Muscle of leg (tissue), 3 donors: ENCODE measurements at regions not wholly inside any gene's neighbourhood (a gene's known extent, or its start where the extent isn't known, plus 50 kb on each side); places are given as distances from the start of the nearest gene placed in this dataset.

Experiments used
- DNase-seq: peaks from one replicate; pipeline ENCODE4 v3.0.0; 2013
- H3K27ac ChIP-seq: one replicate; pipeline ENCODE4 v1.5.1; 2013; ENCODE audit warnings: mild to moderate bottlenecking, low read length, control low read depth
- H3K27me3 ChIP-seq: one replicate; pipeline ENCODE4 v1.6.1; 2013; ENCODE audit warnings: low read length; ENCODE audit not compliant: control insufficient read depth, insufficient read depth
- H3K36me3 ChIP-seq: one replicate; pipeline ENCODE4 v1.6.1; 2013; ENCODE audit warnings: low read length; ENCODE audit not compliant: control insufficient read depth, insufficient read depth
- H3K4me1 ChIP-seq: one replicate; pipeline ENCODE4 v1.6.1; 2013; ENCODE audit warnings: low read length; ENCODE audit not compliant: control insufficient read depth, insufficient read depth
- H3K4me3 ChIP-seq: one replicate; pipeline ENCODE4 v1.5.1; 2013; ENCODE audit warnings: low read length, control low read depth
- H3K9me3 ChIP-seq: replicated peaks from 2 replicates; pipeline ENCODE4 v1.6.1; 2013; ENCODE audit warnings: low read depth, low read length; ENCODE audit not compliant: control insufficient read depth
- WGBS: methylation state at CpG from one replicate; pipeline ENCODE4 v1.1.5; 2013; ENCODE audit warnings: missing lambda C conversion rate; ENCODE audit not compliant: insufficient coverage; 5-methylcytosine and 5-hydroxymethylcytosine counted together

- Histone ChIP-seq H3K9me3 (no peaks in the 10 kb centered on the region), H3K27me3 (no peaks in the 10 kb centered on the region)
- DNase-seq = no peak
These were observed 744.1 kb downstream of the STIM2 start for GRCh38 chr4:27604692-27605091.

DNA sequence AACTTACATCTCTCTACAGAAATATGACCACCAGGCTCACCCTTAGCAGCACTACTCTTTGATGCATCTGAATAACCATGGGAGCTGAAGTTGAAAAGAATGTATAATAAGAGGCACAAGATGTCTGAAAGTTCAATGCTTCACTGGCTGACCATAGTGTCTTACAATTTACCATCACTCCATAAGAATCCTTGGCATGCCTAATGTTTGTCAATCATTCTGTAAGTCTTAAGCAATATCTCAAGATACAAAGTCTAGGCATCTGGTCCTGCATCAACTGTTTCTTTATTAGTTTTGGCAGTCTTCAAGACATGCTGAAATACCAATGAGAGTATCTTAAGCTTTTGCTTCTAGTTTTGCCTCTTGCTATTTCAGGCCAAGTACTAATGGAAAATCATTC lies 755.5 kb downstream of the STIM2 start:
- H3K27ac ChIP-seq = no peak overlapping the region
- H3K4me3 ChIP-seq = no peak overlapping the region
- no peaks in the 10 kb centered on the region for H3K27me3 ChIP-seq
- H3K9me3 ChIP-seq = no peaks in the 10 kb centered on the region
- no peaks in the 10 kb centered on the region for H3K36me3 ChIP-seq
- no peaks in the 10 kb centered on the region for H3K4me1 ChIP-seq
- no peak for DNase-seq

More at GRCh38 chr4:27604692-27605091, 744.1 kb downstream of the STIM2 start:
- Histone ChIP-seq H3K4me1 (no peaks in the 10 kb centered on the region), H3K27ac (no peak overlapping the region), H3K4me3 (no peak overlapping the region), H3K36me3 (no peaks in the 10 kb centered on the region)
- no CpG with 5 or more reads among the region's 3 CpGs for WGBS

- Histone ChIP-seq H3K9me3 (no peaks in the 10 kb centered on the region), H3K36me3 (no peaks in the 10 kb centered on the region), H3K27me3 (no peaks in the 10 kb centered on the region), H3K4me3 (no peak overlapping the region), H3K4me1 (no peaks in the 10 kb centered on the region), H3K27ac (no peak overlapping the region)
- no peak for DNase-seq
These were observed 758.8 kb downstream of the STIM2 start for GRCh38 chr4:27619435-27619834.

GRCh38 chr4:27620886-27621285 lies 760.2 kb downstream of the STIM2 start:
- Histone ChIP-seq H3K4me1 (no peaks in the 10 kb centered on the region), H3K4me3 (no peak overlapping the region), H3K27ac (no peak overlapping the region), H3K27me3 (no peaks in the 10 kb centered on the region), H3K36me3 (no peaks in the 10 kb centered on the region), H3K9me3 (no peaks in the 10 kb centered on the region)
- DNase-seq = no peak

DNA sequence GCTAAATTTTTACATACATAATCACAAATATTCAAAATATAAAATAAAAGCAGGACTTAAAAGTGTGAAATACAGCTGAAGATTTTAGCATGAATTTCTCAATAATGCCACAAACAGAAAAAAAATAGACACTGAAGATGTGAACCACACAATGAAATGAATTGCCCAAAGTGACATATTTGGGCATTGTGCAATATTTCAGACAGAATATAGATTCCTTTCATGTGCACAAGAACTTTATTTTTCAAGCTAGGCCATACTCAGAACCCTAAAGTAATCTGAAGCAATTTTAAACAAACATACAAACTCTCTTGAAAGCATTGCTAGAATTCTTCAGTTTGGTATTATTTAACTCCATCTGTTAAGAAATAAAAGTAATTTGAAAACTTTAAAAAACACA lies 764.1 kb downstream of the STIM2 start:
- Histone ChIP-seq H3K9me3 (no peaks in the 10 kb centered on the region), H3K27ac (no peak overlapping the region), H3K27me3 (no peaks in the 10 kb centered on the region), H3K36me3 (no peaks in the 10 kb centered on the region), H3K4me1 (no peaks in the 10 kb centered on the region), H3K4me3 (no peak overlapping the region)
- no peak for DNase-seq

DNA sequence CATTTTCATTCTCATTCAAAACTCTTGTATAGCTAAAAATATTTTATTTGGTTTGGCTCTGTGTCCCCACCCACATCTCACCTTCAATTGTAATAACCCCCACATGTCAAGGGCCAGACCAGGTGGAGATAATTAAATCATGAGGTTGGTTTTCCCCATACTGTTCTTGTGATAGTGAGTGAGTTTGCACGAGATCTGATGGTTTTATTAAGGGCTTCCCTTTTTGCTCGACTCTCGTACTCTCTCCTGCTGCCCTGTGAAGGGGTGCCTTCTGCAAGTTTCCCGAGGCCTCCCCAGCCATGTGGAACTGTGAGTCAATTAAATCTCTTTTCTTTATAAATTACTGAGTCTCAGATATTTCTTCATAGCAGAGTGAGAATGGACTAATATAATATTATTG lies 768.0 kb downstream of the STIM2 start:
- H3K4me3 ChIP-seq = no peak overlapping the region
- no peaks in the 10 kb centered on the region for H3K4me1 ChIP-seq
- no peaks in the 10 kb centered on the region for H3K9me3 ChIP-seq
- no CpG with 5 or more reads among the region's 4 CpGs for WGBS
- H3K36me3 ChIP-seq = no peaks in the 10 kb centered on the region
- no peaks in the 10 kb centered on the region for H3K27me3 ChIP-seq
- DNase-seq = no peak
- no peak overlapping the region for H3K27ac ChIP-seq

DNA sequence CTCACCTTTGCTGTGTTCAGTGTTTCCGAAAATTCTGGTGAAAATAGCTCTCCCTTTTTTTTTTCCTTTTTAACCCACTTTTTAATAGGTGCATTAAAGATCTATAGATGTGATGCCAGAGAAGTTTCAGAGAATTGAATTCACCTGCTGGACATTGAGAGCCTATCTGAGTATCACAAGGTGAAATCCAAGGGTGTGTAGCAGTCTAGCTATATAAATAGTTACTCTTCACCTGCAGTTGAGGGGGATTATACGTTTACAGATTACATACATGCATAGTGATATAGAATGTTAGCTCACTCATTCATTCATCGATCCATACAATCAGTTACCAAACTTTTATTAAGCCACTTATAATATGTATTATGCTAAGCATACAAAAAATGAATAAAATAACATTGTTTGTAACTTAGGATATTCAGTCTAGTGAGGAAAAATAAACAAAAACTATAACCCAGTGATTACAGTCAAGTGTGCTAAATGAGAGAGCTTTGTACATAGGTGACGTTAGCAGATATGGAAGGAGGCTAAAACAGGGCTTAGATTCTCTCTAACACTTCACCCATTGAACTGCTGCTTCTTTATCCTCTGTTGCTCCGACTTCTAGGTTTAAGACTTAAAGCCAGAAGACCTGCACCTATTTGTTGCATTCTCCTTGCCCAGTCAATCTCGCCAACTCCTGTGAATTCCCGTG lies 769.0 kb downstream of the STIM2 start:
- Histone ChIP-seq H3K27ac (no peak overlapping the region), H3K9me3 (no peaks in the 10 kb centered on the region), H3K36me3 (no peaks in the 10 kb centered on the region), H3K4me1 (no peaks in the 10 kb centered on the region), H3K4me3 (no peak overlapping the region), H3K27me3 (no peaks in the 10 kb centered on the region)
- 100% methylated on average over 1 of the region's 7 CpGs for WGBS
- DNase-seq = no peak

GRCh38 chr4:27635936-27636913 lies 775.6 kb downstream of the STIM2 start:
- H3K9me3 ChIP-seq = no peaks in the 10 kb centered on the region
- WGBS = no CpG with 5 or more reads among the region's 6 CpGs
- H3K4me1 ChIP-seq = no peaks in the 10 kb centered on the region
- H3K27ac ChIP-seq = no peak overlapping the region
- no peaks in the 10 kb centered on the region for H3K36me3 ChIP-seq
- H3K4me3 ChIP-seq = no peak overlapping the region
- DNase-seq = no peak
- H3K27me3 ChIP-seq = no peaks in the 10 kb centered on the region

DNA sequence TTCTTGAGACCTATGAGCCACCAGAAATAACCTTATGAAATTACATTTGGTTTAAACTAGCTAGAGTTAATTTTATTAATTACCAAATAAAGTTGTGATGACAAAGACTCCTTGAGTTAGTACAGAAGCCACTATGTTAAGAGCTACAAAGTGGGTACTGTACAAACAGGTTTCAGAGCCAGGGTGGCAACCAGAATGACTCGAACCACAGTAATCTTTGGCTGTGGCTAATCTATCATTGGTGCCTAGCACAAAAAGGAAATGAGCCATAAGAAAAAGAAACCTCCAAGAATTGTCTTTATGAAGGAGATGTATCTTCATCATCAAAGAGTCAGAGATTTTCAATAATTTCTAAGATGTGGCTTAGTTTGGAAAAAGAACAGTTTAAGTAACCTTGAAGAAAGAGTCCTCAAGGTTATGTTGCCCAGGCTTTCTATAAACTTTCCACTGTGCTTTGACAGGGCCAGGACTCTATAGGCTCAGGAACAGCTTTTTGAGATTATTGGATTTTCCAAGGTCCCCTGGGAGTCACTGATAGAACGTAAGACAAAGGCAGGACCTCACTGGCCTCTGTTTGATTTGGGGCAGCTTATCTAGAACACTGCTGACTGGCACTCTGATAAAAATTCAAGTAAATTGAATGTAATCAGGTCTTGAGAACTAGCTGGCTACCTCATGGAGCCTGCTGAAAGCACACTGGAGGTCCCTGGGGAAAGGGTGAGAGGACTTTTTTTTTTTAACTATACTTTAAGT lies 777.7 kb downstream of the STIM2 start:
- Histone ChIP-seq H3K4me1 (no peaks in the 10 kb centered on the region), H3K4me3 (no peak overlapping the region), H3K27me3 (no peaks in the 10 kb centered on the region), H3K9me3 (no peaks in the 10 kb centered on the region), H3K36me3 (no peaks in the 10 kb centered on the region), H3K27ac (no peak overlapping the region)
- 40% methylated on average over 1 of the region's 2 CpGs for WGBS
- no peak for DNase-seq

GRCh38 chr4:27643101-27643500 lies 782.5 kb downstream of the STIM2 start:
- no peak overlapping the region for H3K4me3 ChIP-seq
- H3K36me3 ChIP-seq = no peaks in the 10 kb centered on the region
- no peaks in the 10 kb centered on the region for H3K4me1 ChIP-seq
- H3K27ac ChIP-seq = no peak overlapping the region
- no peaks in the 10 kb centered on the region for H3K27me3 ChIP-seq
- no peak for DNase-seq
- no peaks in the 10 kb centered on the region for H3K9me3 ChIP-seq
